Adipocyte (in vitro differentiated cells): ENCODE measurements at regions not wholly inside any gene's neighbourhood (a gene's known extent, or its start where the extent isn't known, plus 50 kb on each side); places are given as distances from the start of the nearest gene placed in this dataset.

Experiments
- DNase-seq: peaks from one replicate; pipeline ENCODE4 v3.0.0-alpha.2; 2015; ENCODE audit warnings: low read depth
- H3K27me3 ChIP-seq: replicated peaks from 2 replicates; pipeline ENCODE4 v1.7.0; 2013; ENCODE audit warnings: mild to moderate bottlenecking, low read length, moderate library complexity; ENCODE audit not compliant: control insufficient read depth, insufficient read depth
- H3K36me3 ChIP-seq: 2 replicates; pipeline ENCODE4 v1.7.0; 2013; ENCODE audit warnings: low read length, mild to moderate bottlenecking, moderate library complexity; ENCODE audit not compliant: control insufficient read depth, insufficient read depth, severe bottlenecking
- H3K4me1 ChIP-seq: 2 replicates; pipeline ENCODE4 v1.7.0; 2013; ENCODE audit warnings: mild to moderate bottlenecking, low read length, moderate library complexity; ENCODE audit not compliant: control insufficient read depth, insufficient read depth
- H3K4me3 ChIP-seq: 2 replicates; pipeline ENCODE4 v1.7.0; 2013; ENCODE audit warnings: mild to moderate bottlenecking, low read length, moderate library complexity
- H3K9ac ChIP-seq: 2 replicates; pipeline ENCODE4 v1.7.0; 2013; ENCODE audit warnings: mild to moderate bottlenecking, low read length, moderate library complexity
- H3K9me3 ChIP-seq: 2 replicates; pipeline ENCODE4 v1.7.0; 2013; ENCODE audit warnings: mild to moderate bottlenecking, low read length, moderate library complexity; ENCODE audit not compliant: control insufficient read depth

GRCh38 chr2:17422061-17422460, 96.2 kb downstream of the RAD51AP2 start:
- Histone ChIP-seq H3K4me3 (no peak overlapping the region), H3K4me1 (peaks cover 6% of the 10 kb centered on the region), H3K9ac (no peak overlapping the region), H3K27me3 (no peaks in the 10 kb centered on the region), H3K36me3 (no peaks in the 10 kb centered on the region), H3K9me3 (no peaks in the 10 kb centered on the region)
- peak; percentile 25 for DNase-seq

GRCh38 chr2:17416884-17417391, 101.3 kb downstream of the RAD51AP2 start:
- Histone ChIP-seq H3K27me3 (no peaks in the 10 kb centered on the region), H3K4me1 (peaks cover 9% of the 10 kb centered on the region), H3K9ac (peak overlapping the region; percentile 19), H3K9me3 (no peaks in the 10 kb centered on the region), H3K4me3 (no peak overlapping the region), H3K36me3 (no peaks in the 10 kb centered on the region)
- DNase-seq = peak; percentile 60

- H3K27me3 ChIP-seq = no peaks in the 10 kb centered on the region
- H3K4me1 ChIP-seq = peaks cover 9% of the 10 kb centered on the region
- H3K9ac ChIP-seq = no peak overlapping the region
- no peak for DNase-seq
- H3K9me3 ChIP-seq = no peaks in the 10 kb centered on the region
- no peaks in the 10 kb centered on the region for H3K36me3 ChIP-seq
- no peak overlapping the region for H3K4me3 ChIP-seq
These were observed 105.2 kb downstream of the RAD51AP2 start for GRCh38 chr2:17413036-17413435.

GRCh38 chr2:17401096-17401495, 117.1 kb downstream of the RAD51AP2 start:
- Histone ChIP-seq H3K4me3 (no peak overlapping the region), H3K9ac (no peak overlapping the region), H3K36me3 (no peaks in the 10 kb centered on the region), H3K4me1 (no peaks in the 10 kb centered on the region), H3K27me3 (no peaks in the 10 kb centered on the region), H3K9me3 (peaks cover 39% of the 10 kb centered on the region)
- DNase-seq = peak; percentile 33

GRCh38 chr2:17398770-17399169, 119.5 kb downstream of the RAD51AP2 start:
- no peak overlapping the region for H3K9ac ChIP-seq
- H3K36me3 ChIP-seq = no peaks in the 10 kb centered on the region
- peaks cover 18% of the 10 kb centered on the region for H3K9me3 ChIP-seq
- no peak overlapping the region for H3K4me3 ChIP-seq
- no peak for DNase-seq
- no peaks in the 10 kb centered on the region for H3K27me3 ChIP-seq
- H3K4me1 ChIP-seq = no peaks in the 10 kb centered on the region

- no peak overlapping the region for H3K4me3 ChIP-seq
- no peak overlapping the region for H3K9ac ChIP-seq
- H3K4me1 ChIP-seq = peaks cover 7% of the 10 kb centered on the region
- H3K36me3 ChIP-seq = no peaks in the 10 kb centered on the region
- H3K27me3 ChIP-seq = no peaks in the 10 kb centered on the region
- DNase-seq = peak; percentile 20
- no peaks in the 10 kb centered on the region for H3K9me3 ChIP-seq
These were observed 129.4 kb downstream of the RAD51AP2 start for GRCh38 chr2:17388798-17389197.

- H3K4me1 ChIP-seq = peaks cover 7% of the 10 kb centered on the region
- H3K27me3 ChIP-seq = peaks cover 4% of the 10 kb centered on the region
- no peak overlapping the region for H3K4me3 ChIP-seq
- H3K36me3 ChIP-seq = no peaks in the 10 kb centered on the region
- no peak overlapping the region for H3K9ac ChIP-seq
- DNase-seq = peak; percentile 21
- no peaks in the 10 kb centered on the region for H3K9me3 ChIP-seq
These were observed 130.6 kb downstream of the RAD51AP2 start for GRCh38 chr2:17387591-17387990.

GRCh38 chr2:17386771-17387170, 131.5 kb downstream of the RAD51AP2 start:
- H3K4me1 ChIP-seq = peaks cover 7% of the 10 kb centered on the region
- no peak for DNase-seq
- H3K9me3 ChIP-seq = no peaks in the 10 kb centered on the region
- H3K27me3 ChIP-seq = peaks cover 4% of the 10 kb centered on the region
- H3K9ac ChIP-seq = no peak overlapping the region
- H3K36me3 ChIP-seq = no peaks in the 10 kb centered on the region
- no peak overlapping the region for H3K4me3 ChIP-seq

- peaks cover 4% of the 10 kb centered on the region for H3K27me3 ChIP-seq
- H3K4me3 ChIP-seq = no peak overlapping the region
- H3K9me3 ChIP-seq = peaks cover 3% of the 10 kb centered on the region
- H3K4me1 ChIP-seq = no peaks in the 10 kb centered on the region
- H3K9ac ChIP-seq = no peak overlapping the region
- no peak for DNase-seq
- H3K36me3 ChIP-seq = no peaks in the 10 kb centered on the region
These were observed 138.2 kb downstream of the RAD51AP2 start for GRCh38 chr2:17380003-17380402.

- Histone ChIP-seq H3K27me3 (no peaks in the 10 kb centered on the region), H3K9me3 (peaks cover 3% of the 10 kb centered on the region), H3K4me3 (no peak overlapping the region), H3K36me3 (no peaks in the 10 kb centered on the region), H3K9ac (no peak overlapping the region), H3K4me1 (no peaks in the 10 kb centered on the region)
- no peak for DNase-seq
These were observed 143.0 kb downstream of the RAD51AP2 start for GRCh38 chr2:17375262-17375661.

- H3K27me3 ChIP-seq = no peaks in the 10 kb centered on the region
- H3K9me3 ChIP-seq = no peaks in the 10 kb centered on the region
- H3K4me1 ChIP-seq = no peaks in the 10 kb centered on the region
- no peak overlapping the region for H3K9ac ChIP-seq
- H3K4me3 ChIP-seq = no peak overlapping the region
- DNase-seq = peak; percentile 68
- no peaks in the 10 kb centered on the region for H3K36me3 ChIP-seq
These were observed 144.5 kb downstream of the RAD51AP2 start for GRCh38 chr2:17373741-17374140.

- no peak overlapping the region for H3K4me3 ChIP-seq
- no peaks in the 10 kb centered on the region for H3K4me1 ChIP-seq
- no peaks in the 10 kb centered on the region for H3K27me3 ChIP-seq
These were observed 145.2 kb downstream of the RAD51AP2 start for GRCh38 chr2:17373041-17373440.

More at GRCh38 chr2:17373041-17373440, 145.2 kb downstream of the RAD51AP2 start:
- Histone ChIP-seq H3K9ac (no peak overlapping the region), H3K9me3 (no peaks in the 10 kb centered on the region), H3K36me3 (no peaks in the 10 kb centered on the region)
- peak; percentile 53 for DNase-seq
